Fibroblast of skin of right biceps (primary cell): ENCODE measurements at regions not wholly inside any gene's neighbourhood (a gene's known extent, or its start where the extent isn't known, plus 50 kb on each side); places are given as distances from the start of the nearest gene placed in this dataset.
"Not testable (repeated sequence)": the region's sequence is repeated elsewhere in the genome, so short reads cannot be mapped to it uniquely, and the experiment has no call there.

Source experiments
- DNase-seq: peaks from one replicate; pipeline ENCODE4 v3.0.0-alpha.2; 2013

DNA sequence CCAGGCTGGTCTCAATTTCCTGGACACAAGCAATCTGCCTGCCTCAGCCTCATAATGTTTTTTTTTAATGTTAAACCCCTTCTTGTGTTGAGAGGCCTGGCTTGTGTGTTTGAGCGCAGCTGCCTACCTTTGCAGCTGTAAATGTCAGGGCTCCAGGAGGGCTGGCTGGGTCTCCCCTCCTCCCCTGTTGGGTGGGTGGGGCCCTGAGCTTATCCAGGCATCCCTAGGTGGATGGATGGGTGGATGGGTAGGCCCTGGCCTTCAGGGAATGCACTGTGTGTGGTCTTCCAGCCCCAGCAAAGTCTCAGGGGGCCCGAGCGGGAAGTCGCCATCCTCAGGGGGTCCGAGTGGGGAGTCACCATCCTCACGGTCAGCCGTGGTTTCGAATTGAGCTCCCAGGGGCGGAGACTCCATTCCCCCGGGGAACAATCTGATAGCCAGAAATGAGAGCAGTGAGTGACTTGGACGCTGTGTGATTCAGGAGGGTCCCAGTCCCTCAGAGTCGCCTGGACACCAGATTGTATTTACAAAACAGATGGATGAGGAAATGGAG is 279.4 kb upstream of the PLGLB2 start:
- DNase-seq: peak; percentile 38

DNA sequence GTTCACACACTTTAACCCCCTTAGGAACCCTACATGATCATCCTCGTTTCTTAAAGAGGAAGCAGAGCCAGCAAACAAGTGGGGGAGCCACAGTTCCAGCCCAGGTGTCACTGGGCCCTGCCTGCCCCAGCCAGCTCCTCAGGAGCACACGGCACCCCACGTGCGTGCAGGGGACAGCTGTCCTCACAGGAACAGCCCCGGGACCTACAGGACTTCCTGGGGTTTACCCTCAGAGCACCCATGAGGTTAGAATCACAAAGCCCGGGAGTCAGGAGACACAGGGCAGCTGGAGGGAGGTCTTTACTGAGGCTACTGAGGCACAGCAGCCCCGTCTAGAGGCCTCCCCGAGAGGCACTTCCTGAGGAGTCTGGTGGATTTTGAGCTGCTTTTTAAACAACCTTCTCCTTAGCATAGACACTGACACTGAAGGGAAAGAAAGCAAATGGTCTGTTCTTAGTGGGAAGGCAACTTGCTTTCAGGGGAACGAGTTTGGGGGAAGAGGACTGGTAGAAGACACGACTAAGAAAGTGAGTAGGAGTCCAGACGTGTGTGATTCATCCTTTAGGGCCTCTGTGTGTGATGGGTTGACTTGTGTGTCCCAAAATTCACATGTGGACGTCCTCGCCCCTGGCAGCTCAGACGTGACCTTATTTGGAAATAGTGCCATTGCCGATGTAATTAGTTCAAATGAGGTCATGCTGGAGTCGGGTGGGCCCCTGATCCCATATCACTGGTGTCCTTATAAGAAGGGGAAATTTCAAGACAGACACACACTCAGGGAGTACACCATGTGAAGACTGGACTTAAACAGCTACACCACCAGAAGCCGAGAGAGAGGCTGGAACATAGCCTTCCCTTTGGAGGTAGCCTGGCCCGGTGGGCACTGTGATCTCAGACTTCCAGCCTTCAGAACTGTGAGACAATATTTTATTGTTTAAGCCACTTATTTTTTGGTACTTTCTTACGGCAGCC is 278.4 kb upstream of the PLGLB2 start:
- DNase-seq: peak; percentile 81

DNA sequence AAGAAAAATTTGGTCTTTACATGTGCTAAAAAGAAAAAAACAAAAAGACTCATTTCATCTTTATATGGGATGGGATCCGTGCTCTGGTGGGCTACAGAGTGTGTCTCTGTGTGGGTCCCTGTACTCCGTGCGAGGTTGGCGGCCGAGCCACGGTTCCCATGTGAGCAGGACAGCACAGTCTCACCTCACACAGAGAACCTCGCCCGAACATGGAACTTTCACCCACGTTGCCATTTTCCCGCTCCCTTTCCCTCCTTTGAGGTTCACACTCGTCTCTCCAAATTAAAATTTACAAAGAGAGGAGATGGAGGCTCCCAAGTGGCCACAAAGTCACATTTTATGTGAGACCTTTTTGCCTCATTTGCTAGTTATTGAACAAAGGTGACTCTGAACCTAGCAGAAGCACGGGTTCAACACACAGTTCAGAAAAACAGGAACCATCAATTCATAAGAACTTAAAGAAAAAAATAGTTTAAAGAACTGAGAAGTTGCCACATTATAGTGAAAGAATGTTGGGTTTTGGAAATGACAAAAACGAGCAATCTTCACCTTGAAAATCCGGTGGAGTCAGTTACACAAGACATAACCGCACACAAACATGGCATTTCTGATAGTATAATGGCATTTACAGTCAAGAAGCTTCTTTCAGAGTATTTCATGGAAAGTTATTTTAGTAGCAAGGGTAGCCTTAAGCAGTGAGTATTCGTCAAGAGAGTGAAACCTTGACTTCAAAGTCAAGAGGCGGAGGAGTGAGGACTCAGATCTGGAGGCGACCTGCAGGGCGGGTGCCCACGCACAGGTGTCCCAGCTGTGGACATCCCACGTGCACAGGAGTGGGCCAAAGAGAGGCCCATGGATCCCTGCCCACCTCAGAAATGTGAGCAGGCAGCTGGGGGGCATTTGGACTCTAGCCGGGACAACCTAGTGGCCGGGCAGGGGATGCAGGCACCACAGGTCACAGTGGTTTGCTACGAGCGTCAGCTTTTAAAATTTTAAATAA is 277.2 kb upstream of the PLGLB2 start:
- not testable (repeated sequence) for DNase-seq

DNA sequence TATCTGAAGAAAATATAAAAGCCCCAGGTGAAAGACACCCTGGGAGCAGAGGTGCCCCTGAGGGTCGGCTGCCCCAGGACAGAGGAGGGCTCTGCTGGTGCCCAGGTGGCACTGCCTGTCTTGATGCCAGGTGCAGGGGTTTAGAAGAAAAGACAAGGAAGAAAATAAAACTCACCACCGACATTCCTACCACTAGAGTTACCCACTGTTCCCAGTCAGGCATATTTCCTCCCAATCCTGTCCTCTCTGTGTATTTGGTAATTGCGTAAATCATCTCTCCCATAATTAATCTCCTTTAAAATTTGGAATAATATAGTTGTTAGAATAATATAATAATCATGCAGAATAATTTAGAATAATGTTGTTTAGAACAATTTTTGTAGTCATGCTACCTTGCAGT is 276.4 kb upstream of the PLGLB2 start:
- DNase-seq: not testable (repeated sequence)

DNA sequence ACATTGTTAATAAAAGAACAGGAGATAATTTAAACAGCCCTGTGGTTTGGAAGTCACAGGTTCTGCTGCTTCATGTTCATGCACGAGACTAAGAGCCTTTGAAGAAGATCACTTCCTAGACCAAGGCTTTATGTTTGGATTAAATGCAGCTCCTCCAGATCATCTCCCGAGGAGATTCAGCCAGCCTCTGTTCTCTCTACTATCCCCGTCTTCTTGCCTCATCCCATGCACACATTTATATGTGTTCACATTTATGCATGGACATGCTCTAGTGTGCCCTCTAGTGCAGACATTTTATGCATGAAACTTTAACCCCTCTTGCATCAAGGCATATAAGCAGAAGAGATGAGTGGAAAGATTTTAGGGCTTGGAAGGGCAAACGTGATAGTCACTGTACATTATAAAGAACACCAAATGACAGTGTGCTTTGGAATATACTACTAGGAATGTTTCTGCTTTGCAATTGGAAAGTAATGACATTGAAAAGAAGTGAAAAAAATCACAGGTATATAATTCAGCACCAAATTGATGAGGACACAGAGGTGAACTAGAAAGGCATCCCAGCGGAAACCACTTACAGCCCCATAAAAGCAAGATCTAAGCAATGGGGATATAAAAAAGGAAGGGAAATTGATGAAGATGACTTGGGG is 271.5 kb upstream of the PLGLB2 start:
- not testable (repeated sequence) for DNase-seq

GRCh38 chr2:87476936-87477335 is 271.0 kb upstream of the PLGLB2 start:
- DNase-seq: not testable (repeated sequence)

DNA sequence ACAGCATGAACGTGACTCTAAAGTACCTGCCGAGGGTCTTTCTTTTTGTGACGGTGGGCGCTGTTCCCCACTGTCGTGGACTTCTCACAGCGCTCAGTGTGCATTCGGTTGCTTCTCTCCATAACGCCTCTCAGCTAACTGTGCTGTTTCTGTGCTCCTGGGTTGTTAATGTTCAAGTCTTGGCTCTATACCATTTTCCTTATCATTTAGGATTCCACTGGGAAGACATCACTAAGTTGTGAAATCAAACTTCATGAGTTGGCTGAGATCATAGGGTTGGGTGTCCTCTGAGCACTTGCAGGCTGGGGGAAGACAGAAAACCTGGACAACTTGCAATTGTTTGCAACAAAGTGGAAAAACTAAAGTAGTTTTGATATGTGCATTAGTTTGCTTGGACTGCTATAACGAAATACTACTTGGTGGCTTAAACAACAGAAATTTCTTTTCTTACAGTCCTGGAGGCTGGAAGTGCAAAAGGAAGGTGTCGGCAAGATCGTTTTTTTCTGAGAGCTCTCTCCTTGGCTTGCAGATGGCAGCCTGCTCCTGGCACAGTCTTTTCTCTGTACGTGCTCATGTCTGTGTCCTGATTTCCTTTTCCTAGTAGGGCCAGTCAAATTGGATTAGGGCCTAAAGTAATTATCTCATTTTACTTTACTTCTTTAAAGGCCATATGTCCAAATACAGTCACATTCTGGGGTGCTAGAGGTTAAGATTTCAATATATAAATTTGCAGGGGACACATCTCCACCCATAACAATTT is 270.0 kb upstream of the PLGLB2 start:
- DNase-seq: peak; percentile 31

DNA sequence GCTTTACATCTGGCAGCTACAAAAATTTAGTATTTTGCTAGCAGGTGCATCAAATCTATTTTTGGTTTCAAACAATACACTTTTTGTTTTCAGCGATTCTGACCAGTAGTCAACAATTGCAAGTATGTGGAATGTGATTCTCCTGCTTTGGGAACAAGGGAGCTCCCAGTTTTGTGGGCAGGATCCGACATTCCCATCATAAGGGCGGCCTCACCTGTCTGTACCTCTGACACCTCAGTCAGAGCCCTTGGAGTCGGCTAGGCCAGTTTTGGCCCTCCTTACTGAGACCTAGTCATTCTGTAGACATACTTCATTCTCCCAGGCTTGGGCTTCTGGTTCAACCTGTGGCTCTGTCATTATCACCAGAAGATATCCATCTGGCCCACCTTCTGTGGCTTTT is 269.0 kb upstream of the PLGLB2 start:
- not testable (repeated sequence) for DNase-seq

GRCh38 chr2:87483093-87483680 is 264.7 kb upstream of the PLGLB2 start:
- DNase-seq: not testable (repeated sequence)

DNA sequence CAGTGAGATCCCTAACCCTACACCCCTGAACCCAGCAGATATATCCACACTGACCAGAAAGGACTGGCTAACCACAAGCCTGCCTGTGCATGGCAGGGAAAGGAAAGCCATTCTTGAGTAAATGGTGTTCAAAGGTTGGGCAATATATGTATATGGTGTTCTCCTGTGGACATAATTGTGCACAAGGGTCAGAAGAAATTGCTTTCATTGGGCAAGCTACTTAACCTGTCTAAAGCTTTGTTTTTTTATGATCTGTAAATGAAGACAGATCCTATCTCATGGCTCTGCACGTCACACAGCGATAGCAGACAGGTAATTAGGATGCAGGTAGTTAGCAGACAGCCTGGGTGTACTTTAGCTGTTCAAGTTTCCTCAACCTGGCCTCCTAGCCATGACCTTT is 263.5 kb upstream of the PLGLB2 start:
- DNase-seq: not testable (repeated sequence)

GRCh38 chr2:87485455-87485854 is 262.4 kb upstream of the PLGLB2 start:
- DNase-seq: not testable (repeated sequence)

GRCh38 chr2:87485884-87486283 is 262.0 kb upstream of the PLGLB2 start:
- DNase-seq: not testable (repeated sequence)

- not testable (repeated sequence) for DNase-seq
Measured at GRCh38 chr2:87486413-87486812, 261.5 kb upstream of the PLGLB2 start.

DNA sequence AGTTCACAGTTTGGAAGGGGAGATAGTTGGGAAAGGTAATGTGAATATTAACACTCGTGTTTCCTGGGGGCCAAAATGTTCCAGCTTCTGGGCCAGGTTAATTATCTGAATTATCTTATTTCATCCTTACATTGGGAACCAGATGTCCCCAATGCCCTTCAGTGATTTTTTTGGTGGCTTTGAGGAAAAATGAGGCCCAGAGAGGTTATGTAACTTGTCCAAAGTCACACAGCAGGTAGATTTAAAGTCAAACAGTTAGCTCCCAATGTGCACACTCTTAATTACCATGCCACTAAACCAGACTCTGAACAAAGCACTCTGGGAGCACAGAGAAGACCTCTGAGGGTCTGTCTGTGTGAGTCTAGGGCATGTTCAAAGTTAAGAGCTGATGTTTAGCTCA is 259.9 kb upstream of the PLGLB2 start:
- DNase-seq: not testable (repeated sequence)

DNA sequence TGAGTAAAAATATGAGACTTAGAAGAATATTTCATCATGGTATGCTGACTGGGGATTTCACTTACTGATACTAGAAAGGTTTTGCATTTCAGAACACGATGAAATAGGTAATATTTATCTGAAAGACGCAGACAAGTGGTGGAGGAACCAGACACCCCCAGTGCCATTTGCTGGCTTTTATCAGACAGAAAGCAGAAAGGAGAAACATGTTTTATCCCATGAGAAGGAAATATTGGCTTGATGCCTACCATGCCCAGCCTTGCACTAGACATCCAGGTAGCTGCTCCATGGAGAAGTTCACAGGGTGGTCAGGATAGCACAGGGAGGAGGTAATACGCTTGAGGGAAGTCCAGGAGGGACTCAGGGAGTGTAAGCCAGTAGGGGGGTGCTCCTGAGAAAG is 258.9 kb upstream of the PLGLB2 start:
- not testable (repeated sequence) for DNase-seq

DNA sequence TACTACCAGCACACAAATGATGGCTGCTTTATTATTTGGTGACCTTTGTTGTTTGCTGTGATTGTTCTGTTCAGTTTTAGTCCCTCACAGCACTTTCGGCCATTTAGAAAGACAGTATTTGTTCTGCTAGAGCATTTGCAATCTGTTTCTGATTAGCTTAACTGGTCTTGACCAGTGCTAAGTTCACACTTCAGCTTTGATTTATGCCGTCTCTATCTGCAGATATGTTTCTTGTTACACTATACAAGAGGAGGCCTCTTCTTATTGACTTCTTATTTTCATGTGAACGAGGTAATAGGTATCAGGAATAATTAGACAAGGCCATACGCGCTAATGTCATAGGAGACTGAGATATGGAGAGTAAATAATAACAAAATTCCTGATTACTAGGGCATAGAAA is 253.0 kb upstream of the PLGLB2 start:
- DNase-seq: not testable (repeated sequence)

DNA sequence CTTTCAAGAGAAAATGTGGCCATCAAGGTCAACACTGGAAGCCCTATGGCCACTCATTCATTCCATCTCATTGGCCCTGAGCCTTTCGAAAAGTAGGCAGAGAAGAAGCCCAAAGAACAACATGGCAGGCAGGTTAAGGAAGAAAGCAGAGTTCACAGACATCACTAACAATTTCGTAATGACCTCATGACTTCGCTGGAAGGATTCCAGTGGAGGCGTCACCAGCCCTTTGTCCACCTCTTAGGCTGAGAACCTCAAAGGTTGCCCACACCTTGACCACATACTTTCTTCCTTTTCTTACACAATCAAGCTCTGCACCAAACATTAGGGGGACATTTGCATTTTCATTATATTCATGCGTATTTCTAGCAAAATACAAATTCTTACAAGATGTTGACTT is 252.4 kb upstream of the PLGLB2 start:
- DNase-seq: not testable (repeated sequence)

DNA sequence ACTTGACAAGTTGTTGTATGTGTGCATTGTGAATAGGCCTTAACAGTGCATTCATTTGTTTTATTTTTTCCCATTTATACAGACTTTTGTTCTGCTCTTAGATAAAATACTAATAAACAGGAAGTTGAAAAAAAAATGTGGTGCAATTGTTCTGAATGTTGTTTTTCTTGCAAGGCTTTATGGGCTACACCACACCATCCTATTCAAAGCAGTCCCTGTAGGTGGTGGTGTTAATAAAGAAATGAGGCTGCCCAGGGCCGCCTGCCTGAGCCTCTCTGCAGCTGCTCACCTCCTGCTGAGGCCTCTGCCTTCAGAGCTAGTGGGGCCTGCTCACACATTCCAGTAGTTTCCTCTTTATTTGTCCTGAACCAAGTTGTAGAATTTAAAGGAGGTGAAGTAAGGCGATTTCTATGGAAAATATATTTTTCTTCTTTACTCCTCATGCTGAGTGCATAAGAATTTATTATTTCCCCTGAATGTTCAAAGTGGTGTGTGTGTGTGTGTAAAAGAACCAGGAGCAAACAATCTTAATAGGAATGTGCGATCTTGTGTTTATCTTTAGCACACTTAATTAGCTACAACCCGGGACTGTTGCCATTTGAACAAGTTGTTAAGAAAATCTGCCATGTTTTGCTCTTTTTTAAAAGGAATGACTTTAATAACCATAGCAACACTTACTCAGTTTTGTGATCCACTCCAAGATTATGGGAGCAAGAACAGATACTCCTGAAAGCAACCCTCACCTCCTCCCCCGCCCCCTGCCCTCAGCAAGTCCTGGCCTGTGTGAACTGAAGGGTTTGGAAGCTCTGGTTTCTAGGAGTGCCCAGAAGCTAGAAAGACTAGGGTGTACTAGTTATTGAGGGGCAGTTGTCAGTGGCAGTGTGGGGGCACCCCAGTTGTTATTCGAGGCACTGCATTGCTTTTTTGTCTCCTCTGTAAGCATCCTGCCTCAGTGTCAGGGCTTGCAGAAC is 251.6 kb upstream of the PLGLB2 start:
- not testable (repeated sequence) for DNase-seq

DNA sequence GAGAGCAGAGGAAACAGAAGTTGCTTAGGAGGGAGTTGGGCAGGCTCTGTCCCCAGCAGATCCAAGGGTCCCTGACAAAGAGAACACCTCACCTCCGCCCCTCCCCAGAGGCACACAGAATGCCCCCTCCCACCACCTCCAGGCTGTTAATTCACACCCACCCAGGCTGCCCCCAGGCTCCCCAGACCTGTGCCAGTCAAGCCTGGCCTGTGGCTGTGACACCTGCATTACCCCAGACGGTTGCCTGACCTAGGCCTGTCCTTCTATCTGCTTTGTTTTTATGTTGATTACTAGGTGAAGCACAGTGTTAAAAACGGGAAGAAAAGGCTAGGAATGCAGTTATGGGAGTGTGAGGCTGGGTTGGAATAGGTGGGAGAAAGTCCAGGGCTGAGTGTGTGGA is 250.8 kb upstream of the PLGLB2 start:
- DNase-seq: not testable (repeated sequence)

- not testable (repeated sequence) for DNase-seq
Measured at GRCh38 chr2:87497700-87498099, 250.2 kb upstream of the PLGLB2 start.
